ENCODE measurements at regions not wholly inside any gene's neighbourhood (a gene's known extent, or its start where the extent isn't known, plus 50 kb on each side); places are given as distances from the start of the nearest gene placed in this dataset.

GRCh38 chr14:81829447-81829846 lies 295.8 kb upstream of the SEL1L start:
- H4K8ac ChIP-seq (ENCODE audit: low read length) = no peak overlapping the region
- H3K4me2 ChIP-seq (ENCODE audit: low read length, poor library complexity, severe bottlenecking) = no peak overlapping the region
- H3K14ac ChIP-seq (ENCODE audit: low read length in 2 of 2) = no peak overlapping the region
- DNase-seq = no peak
- no peak overlapping the region for H2AK5ac ChIP-seq (ENCODE audit: low read length, severe bottlenecking)
- H2BK12ac ChIP-seq (ENCODE audit: low read length in 2 of 2) = no peak overlapping the region
- H3K79me1 ChIP-seq (replicated peaks; ENCODE audit: low read length, poor library complexity, severe bottlenecking) = no peaks in the 10 kb centered on the region
- no peak overlapping the region for H2AFZ ChIP-seq (ENCODE audit: low read depth, low read length)
- H3K36me3 ChIP-seq (ENCODE audit: control insufficient read depth in 1 of 2, insufficient read depth in 2 of 2, low read depth in 1 of 2, low read length in 2 of 2) = no peaks in the 10 kb centered on the region
- H3K4me3 ChIP-seq (ENCODE audit: insufficient read depth in 1 of 2, low read depth in 1 of 2, low read length in 2 of 2) = no peak overlapping the region
- H3K4ac ChIP-seq (ENCODE audit: low read depth in 1 of 2, low read length in 2 of 2) = no peak overlapping the region
- H3K27me3 ChIP-seq (ENCODE audit: control insufficient read depth in 1 of 2, insufficient read depth in 1 of 2, low read length in 2 of 2) = no peaks in the 10 kb centered on the region
- H3K9me3 ChIP-seq (ENCODE audit: control insufficient read depth, low read length) = no peaks in the 10 kb centered on the region
- 92% methylated on average over 24 of the region's 24 CpGs for WGBS
- H3K4me1 ChIP-seq (ENCODE audit: control insufficient read depth, insufficient read depth, low read depth, low read length) = no peaks in the 10 kb centered on the region
- no peak overlapping the region for H2BK120ac ChIP-seq (ENCODE audit: low read depth, low read length)
- H2BK5ac ChIP-seq (ENCODE audit: low read depth, low read length, poor library complexity, severe bottlenecking) = no peak overlapping the region
- H3K18ac ChIP-seq (ENCODE audit: low read depth in 1 of 2, low read length in 2 of 2) = no peak overlapping the region
- H3K27ac ChIP-seq (ENCODE audit: low read length, poor library complexity, severe bottlenecking) = no peak overlapping the region
- H3K9ac ChIP-seq (ENCODE audit: low read length) = no peak overlapping the region
- no peak overlapping the region for H4K91ac ChIP-seq (ENCODE audit: low read length)
- H3K23ac ChIP-seq (ENCODE audit: low read length in 2 of 2) = no peak overlapping the region
- no peak overlapping the region for H2BK15ac ChIP-seq (ENCODE audit: low read depth, poor library complexity, severe bottlenecking)

GRCh38 chr14:81831128-81831820 lies 297.6 kb upstream of the SEL1L start:
- Histone ChIP-seq H4K8ac (ENCODE audit: low read length) (no peak overlapping the region), H3K18ac (ENCODE audit: low read depth in 1 of 2, low read length in 2 of 2) (no peak overlapping the region), H2BK5ac (ENCODE audit: low read depth, low read length, poor library complexity, severe bottlenecking) (no peak overlapping the region), H2BK120ac (ENCODE audit: low read depth, low read length) (no peak overlapping the region), H2BK12ac (ENCODE audit: low read length in 2 of 2) (no peak overlapping the region), H3K36me3 (ENCODE audit: control insufficient read depth in 1 of 2, insufficient read depth in 2 of 2, low read depth in 1 of 2, low read length in 2 of 2) (no peaks in the 10 kb centered on the region), H3K14ac (ENCODE audit: low read length in 2 of 2) (no peak overlapping the region), H3K79me1 (replicated peaks; ENCODE audit: low read length, poor library complexity, severe bottlenecking) (no peaks in the 10 kb centered on the region), H2AK5ac (ENCODE audit: low read length, severe bottlenecking) (no peak overlapping the region), H3K4ac (ENCODE audit: low read depth in 1 of 2, low read length in 2 of 2) (no peak overlapping the region), H3K4me3 (ENCODE audit: insufficient read depth in 1 of 2, low read depth in 1 of 2, low read length in 2 of 2) (no peak overlapping the region), H3K23ac (ENCODE audit: low read length in 2 of 2) (no peak overlapping the region), H2BK15ac (ENCODE audit: low read depth, poor library complexity, severe bottlenecking) (no peak overlapping the region), H2AFZ (ENCODE audit: low read depth, low read length) (no peak overlapping the region), H3K27ac (ENCODE audit: low read length, poor library complexity, severe bottlenecking) (no peak overlapping the region), H3K4me2 (ENCODE audit: low read length, poor library complexity, severe bottlenecking) (no peak overlapping the region), H4K91ac (ENCODE audit: low read length) (no peak overlapping the region), H3K9ac (ENCODE audit: low read length) (no peak overlapping the region), H3K27me3 (ENCODE audit: control insufficient read depth in 1 of 2, insufficient read depth in 1 of 2, low read length in 2 of 2) (no peaks in the 10 kb centered on the region), H3K9me3 (ENCODE audit: control insufficient read depth, low read length) (peaks cover 10% of the 10 kb centered on the region), H3K4me1 (ENCODE audit: control insufficient read depth, insufficient read depth, low read depth, low read length) (no peaks in the 10 kb centered on the region)
- DNase-seq = no peak
- WGBS = 39% methylated on average over 2 of the region's 4 CpGs

GRCh38 chr14:81834308-81834707 lies 300.7 kb upstream of the SEL1L start:
- H3K4me1 ChIP-seq (ENCODE audit: control insufficient read depth, insufficient read depth, low read depth, low read length) = no peaks in the 10 kb centered on the region
- no peak overlapping the region for H3K4ac ChIP-seq (ENCODE audit: low read depth in 1 of 2, low read length in 2 of 2)
- H3K23ac ChIP-seq (ENCODE audit: low read length in 2 of 2) = no peak overlapping the region
- H2AK5ac ChIP-seq (ENCODE audit: low read length, severe bottlenecking) = no peak overlapping the region
- H3K27ac ChIP-seq (ENCODE audit: low read length, poor library complexity, severe bottlenecking) = no peak overlapping the region
- no peak for DNase-seq
- H3K9me3 ChIP-seq (ENCODE audit: control insufficient read depth, low read length) = peaks cover 16% of the 10 kb centered on the region
- no peak overlapping the region for H3K4me3 ChIP-seq (ENCODE audit: insufficient read depth in 1 of 2, low read depth in 1 of 2, low read length in 2 of 2)
- H2BK5ac ChIP-seq (ENCODE audit: low read depth, low read length, poor library complexity, severe bottlenecking) = no peak overlapping the region
- H3K79me1 ChIP-seq (replicated peaks; ENCODE audit: low read length, poor library complexity, severe bottlenecking) = no peaks in the 10 kb centered on the region
- H4K91ac ChIP-seq (ENCODE audit: low read length) = no peak overlapping the region
- 22% methylated on average over 1 of the region's 1 CpG for WGBS
- no peak overlapping the region for H2AFZ ChIP-seq (ENCODE audit: low read depth, low read length)
- no peaks in the 10 kb centered on the region for H3K27me3 ChIP-seq (ENCODE audit: control insufficient read depth in 1 of 2, insufficient read depth in 1 of 2, low read length in 2 of 2)
- H3K14ac ChIP-seq (ENCODE audit: low read length in 2 of 2) = no peak overlapping the region
- H2BK120ac ChIP-seq (ENCODE audit: low read depth, low read length) = no peak overlapping the region
- H2BK12ac ChIP-seq (ENCODE audit: low read length in 2 of 2) = no peak overlapping the region
- no peak overlapping the region for H2BK15ac ChIP-seq (ENCODE audit: low read depth, poor library complexity, severe bottlenecking)
- H3K4me2 ChIP-seq (ENCODE audit: low read length, poor library complexity, severe bottlenecking) = no peak overlapping the region
- H3K36me3 ChIP-seq (ENCODE audit: control insufficient read depth in 1 of 2, insufficient read depth in 2 of 2, low read depth in 1 of 2, low read length in 2 of 2) = no peaks in the 10 kb centered on the region
- no peak overlapping the region for H3K18ac ChIP-seq (ENCODE audit: low read depth in 1 of 2, low read length in 2 of 2)
- H4K8ac ChIP-seq (ENCODE audit: low read length) = no peak overlapping the region
- no peak overlapping the region for H3K9ac ChIP-seq (ENCODE audit: low read length)

DNA sequence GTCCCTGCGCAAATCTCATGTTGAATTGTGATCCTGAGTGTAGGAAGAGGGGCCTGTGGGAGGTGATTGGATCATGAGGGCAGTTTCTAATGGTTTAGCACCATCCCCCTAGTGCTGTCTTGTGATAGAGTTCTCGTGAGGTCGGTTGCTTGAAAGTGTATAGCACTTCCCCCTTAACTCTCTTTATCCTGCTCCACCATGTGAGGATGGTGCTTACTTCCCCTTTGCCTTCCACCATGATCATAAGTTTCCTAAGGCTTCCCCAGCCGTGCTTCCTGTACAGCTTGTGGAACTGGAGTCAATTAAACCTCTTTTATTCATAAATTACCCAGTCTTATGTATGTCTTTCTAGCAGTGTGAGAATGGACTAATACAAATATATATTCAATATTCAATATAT lies 303.7 kb upstream of the SEL1L start:
- no peak overlapping the region for H2BK15ac ChIP-seq (ENCODE audit: low read depth, poor library complexity, severe bottlenecking)
- no peak overlapping the region for H2BK120ac ChIP-seq (ENCODE audit: low read depth, low read length)
- no peak overlapping the region for H3K23ac ChIP-seq (ENCODE audit: low read length in 2 of 2)
- H3K36me3 ChIP-seq (ENCODE audit: control insufficient read depth in 1 of 2, insufficient read depth in 2 of 2, low read depth in 1 of 2, low read length in 2 of 2) = no peaks in the 10 kb centered on the region
- H2AK5ac ChIP-seq (ENCODE audit: low read length, severe bottlenecking) = no peak overlapping the region
- H3K27me3 ChIP-seq (ENCODE audit: control insufficient read depth in 1 of 2, insufficient read depth in 1 of 2, low read length in 2 of 2) = no peaks in the 10 kb centered on the region
- H3K27ac ChIP-seq (ENCODE audit: low read length, poor library complexity, severe bottlenecking) = no peak overlapping the region
- H3K4me2 ChIP-seq (ENCODE audit: low read length, poor library complexity, severe bottlenecking) = no peak overlapping the region
- H4K91ac ChIP-seq (ENCODE audit: low read length) = no peak overlapping the region
- DNase-seq = no peak
- no peaks in the 10 kb centered on the region for H3K79me1 ChIP-seq (replicated peaks; ENCODE audit: low read length, poor library complexity, severe bottlenecking)
- H2BK5ac ChIP-seq (ENCODE audit: low read depth, low read length, poor library complexity, severe bottlenecking) = no peak overlapping the region
- H2BK12ac ChIP-seq (ENCODE audit: low read length in 2 of 2) = no peak overlapping the region
- H3K4me3 ChIP-seq (ENCODE audit: insufficient read depth in 1 of 2, low read depth in 1 of 2, low read length in 2 of 2) = no peak overlapping the region
- H3K9ac ChIP-seq (ENCODE audit: low read length) = no peak overlapping the region
- no peak overlapping the region for H2AFZ ChIP-seq (ENCODE audit: low read depth, low read length)
- no peak overlapping the region for H3K4ac ChIP-seq (ENCODE audit: low read depth in 1 of 2, low read length in 2 of 2)
- no peak overlapping the region for H3K14ac ChIP-seq (ENCODE audit: low read length in 2 of 2)
- H3K9me3 ChIP-seq (ENCODE audit: control insufficient read depth, low read length) = peaks cover 16% of the 10 kb centered on the region
- no peak overlapping the region for H4K8ac ChIP-seq (ENCODE audit: low read length)
- no peak overlapping the region for H3K18ac ChIP-seq (ENCODE audit: low read depth in 1 of 2, low read length in 2 of 2)
- H3K4me1 ChIP-seq (ENCODE audit: control insufficient read depth, insufficient read depth, low read depth, low read length) = no peaks in the 10 kb centered on the region
- 51% methylated on average over 3 of the region's 4 CpGs for WGBS
